ENCODE measurements at regions not wholly inside any gene's neighbourhood (a gene's known extent, or its start where the extent isn't known, plus 50 kb on each side); places are given as distances from the start of the nearest gene placed in this dataset.

- H2BK120ac ChIP-seq (ENCODE audit: low read depth, low read length, poor library complexity, severe bottlenecking), result no peak overlapping the region
- WGBS (ENCODE audit: extremely low coverage, insufficient read length, low lambda C conversion rate), result no CpG with 5 or more reads among the region's 15 CpGs
- H3K4ac ChIP-seq (ENCODE audit: low read depth, low read length), result no peak overlapping the region
- H3K4me3 Mint-ChIP-seq, result peak overlapping the region; percentile 89 to 98
- no peak overlapping the region for H2BK15ac ChIP-seq (ENCODE audit: low read depth, low read length)
- peak overlapping the region; percentile 82; the same call in 1 of the 2 replicates for H3K14ac ChIP-seq (ENCODE audit: insufficient read depth, low read length)
- peak; percentile 55 for DNase-seq
- H3K27me3 Mint-ChIP-seq (ENCODE audit: low read depth), result peaks cover 2% of the 10 kb centered on the region; the same call in 1 of the 2 replicates
- H3K18ac ChIP-seq (ENCODE audit: insufficient read length, low read depth, low read length), result peak overlapping the region; percentile 73
- H2AK5ac ChIP-seq (ENCODE audit: insufficient read length, low read length), result no peak overlapping the region
- no peaks in the 10 kb centered on the region for H3K79me1 ChIP-seq (ENCODE audit: insufficient read depth, low read depth, low read length, poor library complexity, severe bottlenecking)
- no peak overlapping the region for H2BK12ac ChIP-seq (ENCODE audit: insufficient read length, low read depth, low read length)
- peaks cover 0 to 2% (median 0%) of the 10 kb centered on the region in 3 experiments; a peak in 1 of 7 replicates for H3K36me3 Mint-ChIP-seq (ENCODE audit: insufficient read depth in 1 of 3, low read depth in 3 of 3)
- H3K9me3 Mint-ChIP-seq, result peaks cover 0 to 2% of the 10 kb centered on the region in 2 experiments; a peak in 1 of 5 replicates
- H3K23ac ChIP-seq (ENCODE audit: insufficient read length, low read depth, low read length), result no peak overlapping the region
- peak overlapping the region; percentile 85 for H3K4me2 ChIP-seq (ENCODE audit: insufficient read depth, insufficient read length, low read length)
- no peak overlapping the region for H4K5ac ChIP-seq (ENCODE audit: insufficient read length, low read depth, low read length)
- no peaks in the 10 kb centered on the region for H3K79me2 ChIP-seq (ENCODE audit: insufficient read depth, low read length)
- no peak overlapping the region for H3T11ph ChIP-seq (ENCODE audit: low read length)
- H3K9me3 ChIP-seq (ENCODE audit: control insufficient read depth, low read depth, low read length), result no peaks in the 10 kb centered on the region
- no peak overlapping the region for H4K91ac ChIP-seq (ENCODE audit: insufficient read length, low read depth, low read length)
- TF ChIP-seq CTCF (conservative IDR thresholded peaks at IDR 0.05), result no peak
- no peak overlapping the region for H2BK20ac ChIP-seq (ENCODE audit: low read depth, low read length, poor library complexity, severe bottlenecking)
- no peaks in the 10 kb centered on the region for H3K4me1 ChIP-seq (ENCODE audit: insufficient read depth, low read length)
- H4K20me1 ChIP-seq (ENCODE audit: control insufficient read depth, insufficient read depth, insufficient read length), result no peaks in the 10 kb centered on the region
- no peak overlapping the region for H4K8ac ChIP-seq (replicated peaks; ENCODE audit: insufficient read length, low read depth, low read length)
- H3K56ac ChIP-seq (ENCODE audit: insufficient read length, low read depth, low read length), result no peak overlapping the region
- H3K27ac Mint-ChIP-seq, result peak overlapping the region in 2 of 3 experiments; percentile 97 to 99; a peak in 4 of 7 replicates
- H3K4me1 Mint-ChIP-seq, result peaks cover 14 to 16% of the 10 kb centered on the region in 2 experiments
- H3K27me3 ChIP-seq (ENCODE audit: insufficient read depth, low read length), result no peaks in the 10 kb centered on the region
- H3K23me2 ChIP-seq (ENCODE audit: insufficient read length, low read depth, low read length, poor library complexity, severe bottlenecking), result peaks cover 4% of the 10 kb centered on the region
- no peak overlapping the region for H2AFZ ChIP-seq (ENCODE audit: low read length)
- H2BK5ac ChIP-seq (ENCODE audit: insufficient read length, low read length), result no peak overlapping the region
- H3K27ac ChIP-seq (ENCODE audit: insufficient read length, low read depth, low read length), result peak overlapping the region; percentile 33
- H3K9ac ChIP-seq (ENCODE audit: extremely low read depth, insufficient read length, low read length), result peak overlapping the region; percentile 89
These were observed 68.6 kb upstream of the PRSS16 start for GRCh38 chr6:27178860-27179259.
